ENCODE measurements at regions not wholly inside any gene's neighbourhood (a gene's known extent, or its start where the extent isn't known, plus 50 kb on each side); places are given as distances from the start of the nearest gene placed in this dataset.

GRCh38 chr4:58064653-58065052 is 954.5 kb upstream of the IGFBP7 start:
- no peak overlapping the region for H3K9ac ChIP-seq (ENCODE audit: control insufficient read depth, insufficient read depth, low read length)
- H2AFZ ChIP-seq (ENCODE audit: control insufficient read depth, low read depth, low read length), result no peak overlapping the region
- no peak overlapping the region for H3K4me2 ChIP-seq (ENCODE audit: control insufficient read depth, insufficient read depth)
- no peaks in the 10 kb centered on the region for H3K36me3 ChIP-seq (ENCODE audit: control insufficient read depth in 2 of 2, insufficient read depth in 2 of 2, low read length in 1 of 2)
- no peaks in the 10 kb centered on the region for H3K4me1 ChIP-seq (ENCODE audit: control insufficient read depth, insufficient read depth, low read length)
- H3K79me2 ChIP-seq (ENCODE audit: control insufficient read depth, insufficient read depth, low read length), result no peaks in the 10 kb centered on the region
- CTCF ChIA-PET, result interaction anchor here (0.7 kb wide), 1 partner anchor 69 kb away, joined by 3 read pairs; no protein-coding TSS in a partner anchor
- no peak overlapping the region for H3K4me3 ChIP-seq
- WGBS (ENCODE audit: insufficient coverage, insufficient replicate concordance, low lambda C conversion rate, missing lambda C conversion rate), result 0% methylated on average over 3 of the region's 3 CpGs
- no peak for TF ChIP-seq WRNIP1 (IDR thresholded peaks at IDR 0.05; ENCODE audit: borderline replicate concordance, low read depth, low read length)
- no peak for TF ChIP-seq BCLAF1 (IDR thresholded peaks at IDR 0.05)
- BruUV-seq (replicated peaks), result no TSS peak
- H3K27me3 ChIP-seq (replicated peaks in 1 of 2; ENCODE audit: control insufficient read depth in 2 of 2, insufficient read depth in 2 of 2, low read length in 1 of 2), result no peaks in the 10 kb centered on the region
- FAIRE-seq, result no peak
- DNase-seq (ENCODE audit: low read depth, low spot score), result no peak
- no peak overlapping the region for H3K27ac ChIP-seq (ENCODE audit: control insufficient read depth, insufficient read depth)
- RAD21 ChIA-PET (ENCODE audit: unreplicated experiment), result no interaction called here
- intact Hi-C loops (cut with micrococcal nuclease; ENCODE audit: unreplicated experiment), result no loop called here
- no peak for ATAC-seq
- no peaks in the 10 kb centered on the region for H3K9me3 ChIP-seq (replicated peaks; ENCODE audit: control insufficient read depth, insufficient read depth, low read length)
- H4K20me1 ChIP-seq (ENCODE audit: control insufficient read depth, insufficient read depth), result no peaks in the 10 kb centered on the region
- POLR2A ChIA-PET, result no interaction called here
- in situ Hi-C loops (cut with MboI), result no loop called here
- SMC1A ChIA-PET (ENCODE audit: uncharacterized antibody, unreplicated experiment), result no interaction called here

- no peaks in the 10 kb centered on the region for H4K20me1 ChIP-seq (ENCODE audit: control insufficient read depth, insufficient read depth)
- no peaks in the 10 kb centered on the region for H3K79me2 ChIP-seq (ENCODE audit: control insufficient read depth, insufficient read depth, low read length)
- WGBS (ENCODE audit: insufficient coverage, insufficient replicate concordance, low lambda C conversion rate, missing lambda C conversion rate), result 35% methylated on average over 6 of the region's 6 CpGs
- H3K9me3 ChIP-seq (replicated peaks; ENCODE audit: control insufficient read depth, insufficient read depth, low read length), result no peaks in the 10 kb centered on the region
- ChIA-PET POLR2A (no interaction called here), SMC1A (ENCODE audit: uncharacterized antibody, unreplicated experiment) (no interaction called here), CTCF (interaction anchor here (0.7 to 1.4 kb wide), 2 partner anchors 68 to 900 kb away, joined by 3 to 4 read pairs; no protein-coding TSS in a partner anchor), RAD21 (ENCODE audit: unreplicated experiment) (no interaction called here)
- H3K27me3 ChIP-seq (replicated peaks in 1 of 2; ENCODE audit: control insufficient read depth in 2 of 2, insufficient read depth in 2 of 2, low read length in 1 of 2), result no peaks in the 10 kb centered on the region
- H3K9ac ChIP-seq (ENCODE audit: control insufficient read depth, insufficient read depth, low read length), result no peak overlapping the region
- H3K4me2 ChIP-seq (ENCODE audit: control insufficient read depth, insufficient read depth), result no peak overlapping the region
- no peak overlapping the region for H2AFZ ChIP-seq (ENCODE audit: control insufficient read depth, low read depth, low read length)
- ATAC-seq (no peak), DNase-seq (ENCODE audit: low read depth, low spot score) (no peak), FAIRE-seq (no peak)
- H3K36me3 ChIP-seq (ENCODE audit: control insufficient read depth in 2 of 2, insufficient read depth in 2 of 2, low read length in 1 of 2), result no peaks in the 10 kb centered on the region
- H3K4me3 ChIP-seq, result no peak overlapping the region
- no TSS peak for BruUV-seq (replicated peaks)
- H3K4me1 ChIP-seq (ENCODE audit: control insufficient read depth, insufficient read depth, low read length), result no peaks in the 10 kb centered on the region
- no peak overlapping the region for H3K27ac ChIP-seq (ENCODE audit: control insufficient read depth, insufficient read depth)
- in situ Hi-C loops (cut with MboI), result no loop called here
- intact Hi-C loops (cut with micrococcal nuclease; ENCODE audit: unreplicated experiment), result loop anchor here (2.0 kb wide), 1 partner anchor 637 kb away; no protein-coding TSS in a partner anchor
- no peak for TF ChIP-seq RB1 (IDR thresholded peaks at IDR 0.05; ENCODE audit: borderline replicate concordance)
- TF ChIP-seq ATF2 (IDR thresholded peaks at IDR 0.05; ENCODE audit: low read length), result no peak
- no peak for TF ChIP-seq ATF3 (IDR thresholded peaks at IDR 0.05; ENCODE audit: borderline replicate concordance, extremely low read depth, low read depth, low read length)
- TF ChIP-seq BCLAF1 (IDR thresholded peaks at IDR 0.05), result no peak
These were observed 953.4 kb upstream of the IGFBP7 start for GRCh38 chr4:58063404-58064160.

Data from GM12878 (cell line).